Tibial nerve (tissue), 4 donors: ENCODE measurements at regions not wholly inside any gene's neighbourhood (a gene's known extent, or its start where the extent isn't known, plus 50 kb on each side); places are given as distances from the start of the nearest gene placed in this dataset.

Experiments
- DNase-seq, 2 donors: peaks; one replicate each; pipeline ENCODE4 v3.0.0-alpha.2; 2019; ENCODE audit warnings: low spot score in 2 of 2
- H3K27ac ChIP-seq, 4 donors: fragments of 200-600 bp; sonication (generic) in 3 of 4; one replicate each; pipeline ENCODE4 v1.5.1; 2017 to 2019; ENCODE audit warnings: mild to moderate bottlenecking in 1 of 4
- H3K27me3 ChIP-seq, 2 donors: fragments of 200-600 bp; sonication (generic) in 1 of 2; one replicate each; pipeline versions ENCODE4 v1.5.1 to v1.6.0; 2017 to 2019
- H3K36me3 ChIP-seq, 3 donors: fragments of 200-600 bp; sonication (generic); one replicate each; pipeline ENCODE4 v1.5.1; 2018 to 2019
- H3K4me1 ChIP-seq, 4 donors: fragments of 200-600 bp; sonication (generic) in 3 of 4; one replicate each; pipeline ENCODE4 v1.5.1; 2017 to 2019
- H3K4me3 ChIP-seq, 4 donors: fragments of 200-600 bp; sonication (generic) in 3 of 4; one replicate each; pipeline ENCODE4 v1.5.1; 2017 to 2019; ENCODE audit warnings: mild to moderate bottlenecking in 1 of 4, moderate library complexity in 1 of 4
- H3K9me3 ChIP-seq, 4 donors: fragments of 200-600 bp; sonication (generic) in 3 of 4; one replicate each; pipeline ENCODE4 v1.5.1; 2017 to 2019
- CTCF ChIP-seq, 5 experiments: fragments of 200-600 bp in 3 of 5; fragments of 450-650 bp in 2 of 5; sonication (generic) in 3 of 5; IDR thresholded peaks; one replicate each; pipeline ENCODE4 v1.5.1; 2016 to 2019; ENCODE audit warnings: antibody characterized with exemption in 5 of 5, mild to moderate bottlenecking in 3 of 5, moderate library complexity in 2 of 5
- EP300 ChIP-seq, 2 donors: sonication (generic); formaldehyde crosslinking; IDR thresholded peaks; one replicate each; pipeline ENCODE4 v1.6.1; 2017; ENCODE audit warnings: antibody characterized with exemption in 2 of 2, mild to moderate bottlenecking in 1 of 2
- POLR2A ChIP-seq, 2 donors: fragments of 450-650 bp; IDR thresholded peaks; one replicate each; pipeline ENCODE4 v1.6.1; 2017; ENCODE audit warnings: antibody characterized with exemption in 2 of 2, mild to moderate bottlenecking in 2 of 2, moderate library complexity in 2 of 2
- WGBS, 2 donors: methylation state at CpG; one replicate each; pipeline ENCODE4 v1.1.5; 2018; 5-methylcytosine and 5-hydroxymethylcytosine counted together

GRCh38 chr6:97849390-97849789 is 566.4 kb upstream of the MMS22L start:
- 87 to 88% methylated on average over 2 of the region's 2 CpGs for WGBS, 2 donors

GRCh38 chr6:97850458-97851212 is 567.6 kb upstream of the MMS22L start:
- H3K27me3 ChIP-seq, result no peaks in the 10 kb centered on the region
- H3K27ac ChIP-seq, result no peak overlapping the region
- no peaks in the 10 kb centered on the region for H3K4me1 ChIP-seq
- H3K36me3 ChIP-seq, result no peaks in the 10 kb centered on the region
- H3K9me3 ChIP-seq, result no peaks in the 10 kb centered on the region
- H3K4me3 ChIP-seq, result no peak overlapping the region
- TF ChIP-seq POLR2A (IDR thresholded peaks at IDR 0.05) (no peak), CTCF (IDR thresholded peaks at IDR 0.05) (no peak), EP300 (IDR thresholded peaks at IDR 0.05) (no peak)
- WGBS, 2 donors, result 37 to 40% methylated on average over 5 of the region's 5 CpGs
- no peak for DNase-seq

More at GRCh38 chr6:97849390-97849789, 566.4 kb upstream of the MMS22L start:
- Histone ChIP-seq H3K4me1 (no peaks in the 10 kb centered on the region), H3K36me3 (no peaks in the 10 kb centered on the region), H3K27me3 (no peaks in the 10 kb centered on the region), H3K9me3 (no peaks in the 10 kb centered on the region), H3K27ac (no peak overlapping the region), H3K4me3 (no peak overlapping the region)
- TF ChIP-seq CTCF (IDR thresholded peaks at IDR 0.05), result no peak
- TF ChIP-seq POLR2A (IDR thresholded peaks at IDR 0.05), result no peak
- no peak for TF ChIP-seq EP300 (IDR thresholded peaks at IDR 0.05)
- DNase-seq, result no peak

GRCh38 chr6:97863697-97864096 is 580.7 kb upstream of the MMS22L start:
- DNase-seq, result no peak
- TF ChIP-seq POLR2A (IDR thresholded peaks at IDR 0.05) (no peak), CTCF (IDR thresholded peaks at IDR 0.05) (no peak), EP300 (IDR thresholded peaks at IDR 0.05) (no peak)

GRCh38 chr6:97864366-97864765 is 581.4 kb upstream of the MMS22L start:
- WGBS, 2 donors, result 62 to 66% methylated on average over 4 of the region's 4 CpGs
- H3K9me3 ChIP-seq, result no peaks in the 10 kb centered on the region
- H3K36me3 ChIP-seq, result no peaks in the 10 kb centered on the region
- no peaks in the 10 kb centered on the region for H3K4me1 ChIP-seq
- TF ChIP-seq EP300 (IDR thresholded peaks at IDR 0.05) (no peak), CTCF (IDR thresholded peaks at IDR 0.05) (no peak), POLR2A (IDR thresholded peaks at IDR 0.05) (no peak)
- no peak overlapping the region for H3K4me3 ChIP-seq
- no peak overlapping the region for H3K27ac ChIP-seq
- DNase-seq, result no peak
- H3K27me3 ChIP-seq, result no peaks in the 10 kb centered on the region

More at GRCh38 chr6:97863697-97864096, 580.7 kb upstream of the MMS22L start:
- Histone ChIP-seq H3K4me3 (no peak overlapping the region), H3K36me3 (no peaks in the 10 kb centered on the region), H3K27me3 (no peaks in the 10 kb centered on the region), H3K9me3 (no peaks in the 10 kb centered on the region), H3K27ac (no peak overlapping the region), H3K4me1 (no peaks in the 10 kb centered on the region)

GRCh38 chr6:97864826-97865225 is 581.8 kb upstream of the MMS22L start:
- no peak overlapping the region for H3K4me3 ChIP-seq
- WGBS, 2 donors, result 19 to 27% methylated on average over 2 of the region's 2 CpGs
- no peak for TF ChIP-seq POLR2A (IDR thresholded peaks at IDR 0.05)
- TF ChIP-seq CTCF (IDR thresholded peaks at IDR 0.05), result no peak
- DNase-seq, result no peak
- no peak overlapping the region for H3K27ac ChIP-seq
- H3K27me3 ChIP-seq, result no peaks in the 10 kb centered on the region
- no peaks in the 10 kb centered on the region for H3K9me3 ChIP-seq
- H3K4me1 ChIP-seq, result no peaks in the 10 kb centered on the region
- no peaks in the 10 kb centered on the region for H3K36me3 ChIP-seq
